ENCODE measurements at regions not wholly inside any gene's neighbourhood (a gene's known extent, or its start where the extent isn't known, plus 50 kb on each side); places are given as distances from the start of the nearest gene placed in this dataset.

GRCh38 chr12:90832427-90832826 lies 122.5 kb downstream of the CCER1 start:
- no peak overlapping the region for H2BK20ac ChIP-seq (ENCODE audit: low read depth, low read length, poor library complexity, severe bottlenecking)
- H4K5ac ChIP-seq (ENCODE audit: insufficient read length, low read depth, low read length), result no peak overlapping the region
- no peaks in the 10 kb centered on the region for H4K20me1 ChIP-seq (ENCODE audit: control insufficient read depth, insufficient read depth, insufficient read length)
- no peaks in the 10 kb centered on the region for H3K36me3 Mint-ChIP-seq (ENCODE audit: insufficient read depth in 1 of 3, low read depth in 3 of 3)
- H3K9ac ChIP-seq (ENCODE audit: extremely low read depth, insufficient read length, low read length), result no peak overlapping the region
- H3K4me2 ChIP-seq (ENCODE audit: insufficient read depth, insufficient read length, low read length), result no peak overlapping the region
- no peak overlapping the region for H3K27ac Mint-ChIP-seq
- no peak overlapping the region for H4K8ac ChIP-seq (replicated peaks; ENCODE audit: insufficient read length, low read depth, low read length)
- no CpG with 5 or more reads among the region's 3 CpGs for WGBS (ENCODE audit: extremely low coverage, insufficient read length, low lambda C conversion rate)
- no peak overlapping the region for H2AFZ ChIP-seq (ENCODE audit: low read length)
- H3K27me3 Mint-ChIP-seq (ENCODE audit: low read depth), result no peaks in the 10 kb centered on the region
- H2AK5ac ChIP-seq (ENCODE audit: insufficient read length, low read length), result no peak overlapping the region
- H3T11ph ChIP-seq (ENCODE audit: low read length), result no peak overlapping the region
- H2BK5ac ChIP-seq (ENCODE audit: insufficient read length, low read length), result no peak overlapping the region
- TF ChIP-seq CTCF (conservative IDR thresholded peaks at IDR 0.05), result no peak
- no peak overlapping the region for H2BK12ac ChIP-seq (ENCODE audit: insufficient read length, low read depth, low read length)
- H3K4me1 ChIP-seq (ENCODE audit: insufficient read depth, low read length), result no peaks in the 10 kb centered on the region
- peaks cover 3 to 4% of the 10 kb centered on the region in 2 experiments; a peak in 3 of 4 replicates for H3K4me1 Mint-ChIP-seq
- DNase-seq, result no peak
- H3K4ac ChIP-seq (ENCODE audit: low read depth, low read length), result no peak overlapping the region
- no peak overlapping the region for H3K23ac ChIP-seq (ENCODE audit: insufficient read length, low read depth, low read length)
- no peaks in the 10 kb centered on the region for H3K79me1 ChIP-seq (ENCODE audit: insufficient read depth, low read depth, low read length, poor library complexity, severe bottlenecking)
- no peaks in the 10 kb centered on the region for H3K9me3 Mint-ChIP-seq
- no peak overlapping the region for H4K91ac ChIP-seq (ENCODE audit: insufficient read length, low read depth, low read length)
- H3K23me2 ChIP-seq (ENCODE audit: insufficient read length, low read depth, low read length, poor library complexity, severe bottlenecking), result no peaks in the 10 kb centered on the region
- H3K14ac ChIP-seq (ENCODE audit: insufficient read depth, low read length), result no peak overlapping the region
- H3K27me3 ChIP-seq (ENCODE audit: insufficient read depth, low read length), result no peaks in the 10 kb centered on the region
- H2BK120ac ChIP-seq (ENCODE audit: low read depth, low read length, poor library complexity, severe bottlenecking), result no peak overlapping the region
- no peak overlapping the region for H3K18ac ChIP-seq (ENCODE audit: insufficient read length, low read depth, low read length)
- H3K56ac ChIP-seq (ENCODE audit: insufficient read length, low read depth, low read length), result no peak overlapping the region
- H3K4me3 Mint-ChIP-seq, result no peak overlapping the region
- H3K27ac ChIP-seq (ENCODE audit: insufficient read length, low read depth, low read length), result no peak overlapping the region
- no peaks in the 10 kb centered on the region for H3K79me2 ChIP-seq (ENCODE audit: insufficient read depth, low read length)
- H3K9me3 ChIP-seq (ENCODE audit: control insufficient read depth, low read depth, low read length), result no peaks in the 10 kb centered on the region
- no peak overlapping the region for H2BK15ac ChIP-seq (ENCODE audit: low read depth, low read length)

Measured in H9 (cell line).